ENCODE measurements at regions not wholly inside any gene's neighbourhood (a gene's known extent, or its start where the extent isn't known, plus 50 kb on each side); places are given as distances from the start of the nearest gene placed in this dataset.
"Not testable (repeated sequence)": the region's sequence is repeated elsewhere in the genome, so short reads cannot be mapped to it uniquely, and the experiment has no call there.

DNA sequence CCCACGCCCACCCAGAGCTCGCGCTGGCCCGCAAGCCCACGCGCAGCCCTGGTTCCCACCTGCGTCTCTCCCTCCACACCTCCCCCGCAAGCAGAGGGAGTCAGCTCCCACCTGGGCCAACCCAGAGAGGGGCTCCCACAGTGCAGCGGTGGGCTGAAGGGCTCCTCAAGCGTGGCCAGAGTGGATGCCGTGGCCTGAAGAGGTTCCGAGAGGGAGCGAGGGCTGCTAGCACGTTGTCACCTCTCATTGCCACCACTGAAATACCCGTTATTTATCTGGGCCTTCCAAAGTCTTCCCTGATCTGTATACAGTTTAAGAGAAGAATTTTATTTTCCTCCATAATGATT is 88.3 kb upstream of the MYLIP start:
- no peak for DNase-seq (ENCODE audit: low read depth in 3 of 3)

DNA sequence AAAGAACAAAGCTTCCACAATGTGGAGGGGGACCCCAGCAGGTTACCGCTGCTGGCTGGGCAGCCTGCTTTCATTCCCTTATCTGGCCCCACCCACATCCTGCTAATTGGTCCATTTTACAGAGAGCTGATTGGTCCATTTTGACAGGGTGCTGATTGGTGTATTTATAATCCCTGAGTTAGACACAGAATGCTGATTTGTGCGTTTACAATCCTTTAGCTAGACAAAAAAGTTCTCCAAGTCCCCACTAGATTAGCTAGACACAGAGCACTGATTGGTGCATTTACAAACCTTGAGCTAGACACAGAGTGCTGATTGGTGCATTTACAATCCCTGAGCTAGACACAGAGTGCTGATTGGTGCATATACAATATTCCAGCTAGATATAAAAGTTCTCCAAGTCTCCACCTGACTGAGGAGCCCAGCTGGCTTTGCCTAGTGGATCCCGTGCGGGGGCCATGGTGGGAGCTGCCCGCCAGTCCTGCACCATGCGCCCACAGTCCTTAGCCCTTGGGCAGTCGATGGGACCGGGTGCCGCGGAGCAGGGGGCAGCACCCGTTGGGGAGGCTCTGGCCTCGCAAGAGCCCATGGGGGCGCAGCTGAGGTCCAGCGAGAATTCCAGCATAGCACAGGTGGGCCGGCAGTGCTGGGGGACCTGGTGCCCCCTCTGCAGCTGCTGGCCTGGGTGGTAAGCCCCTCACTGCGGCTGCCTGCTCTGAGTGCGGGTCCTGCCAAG is 88.8 kb upstream of the MYLIP start:
- not testable (repeated sequence) for DNase-seq (ENCODE audit: low read depth in 3 of 3)

DNA sequence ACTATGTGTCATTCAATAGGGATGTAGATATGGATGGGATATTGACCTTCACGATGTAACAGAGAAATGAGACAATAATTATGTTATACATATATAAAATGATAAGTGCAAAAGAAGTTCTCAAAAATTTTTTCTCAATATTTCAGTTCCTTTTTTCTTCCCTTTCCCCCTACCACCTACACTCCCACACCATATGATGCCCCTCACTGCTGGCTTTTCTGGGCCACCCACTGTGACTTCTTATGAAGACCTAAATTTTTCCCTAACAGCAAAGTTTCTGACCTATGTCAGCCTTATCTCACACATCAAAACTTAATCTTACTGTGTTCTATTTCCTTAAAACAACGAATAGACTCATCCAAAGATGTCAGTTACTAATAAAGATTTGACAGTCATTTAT is 89.9 kb upstream of the MYLIP start:
- no peak for DNase-seq (ENCODE audit: low read depth in 3 of 3)

DNA sequence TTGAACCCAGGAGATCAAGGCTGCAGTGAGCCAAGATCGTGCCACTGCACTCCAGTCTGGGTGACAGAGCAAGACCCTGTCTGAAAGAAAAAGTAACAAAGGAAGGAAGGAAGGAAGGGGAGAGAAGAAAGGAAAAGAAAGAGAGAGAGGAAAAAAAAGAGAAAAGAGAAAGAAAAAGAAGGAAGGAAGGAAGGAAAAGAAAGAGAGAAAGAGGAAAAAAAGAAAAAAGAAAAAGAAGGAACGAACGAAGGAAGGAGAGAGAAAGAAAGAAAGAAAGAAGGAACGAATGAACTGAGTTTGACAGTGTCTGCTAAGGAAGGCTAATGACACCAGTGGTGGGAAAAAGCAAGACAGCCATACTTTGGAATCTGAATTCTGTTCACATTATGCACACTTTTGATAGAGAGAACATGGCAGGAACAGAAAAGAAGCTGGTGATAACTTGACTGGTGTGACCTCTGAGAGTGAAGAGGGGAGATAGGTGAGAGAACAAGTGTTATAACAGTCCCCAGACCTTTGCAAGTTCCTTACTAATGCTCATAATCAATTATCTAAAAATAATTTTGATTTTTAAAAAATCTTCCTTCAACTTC is 93.3 kb upstream of the MYLIP start:
- no peak for DNase-seq (ENCODE audit: low read depth in 3 of 3)

DNA sequence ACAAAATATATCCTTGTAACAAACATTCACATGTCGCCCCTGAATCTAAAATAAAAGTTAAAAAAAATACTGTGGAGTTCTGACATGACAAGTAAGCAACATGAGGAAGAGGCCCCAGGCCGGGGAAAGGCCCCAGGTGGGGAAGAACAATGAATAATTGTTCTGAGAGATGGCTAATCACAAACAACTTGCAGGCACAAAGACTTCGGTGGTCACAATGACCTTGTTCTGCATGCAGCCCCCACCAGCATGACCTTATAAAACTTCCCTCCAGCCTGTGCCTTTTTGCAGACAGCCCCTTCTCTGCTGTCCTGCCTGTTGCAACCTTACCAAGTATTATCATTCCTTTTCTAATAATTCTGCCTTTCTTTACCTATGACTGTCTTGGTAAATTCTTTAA is 95.7 kb upstream of the MYLIP start:
- no peak for DNase-seq (ENCODE audit: low read depth in 3 of 3)

DNA sequence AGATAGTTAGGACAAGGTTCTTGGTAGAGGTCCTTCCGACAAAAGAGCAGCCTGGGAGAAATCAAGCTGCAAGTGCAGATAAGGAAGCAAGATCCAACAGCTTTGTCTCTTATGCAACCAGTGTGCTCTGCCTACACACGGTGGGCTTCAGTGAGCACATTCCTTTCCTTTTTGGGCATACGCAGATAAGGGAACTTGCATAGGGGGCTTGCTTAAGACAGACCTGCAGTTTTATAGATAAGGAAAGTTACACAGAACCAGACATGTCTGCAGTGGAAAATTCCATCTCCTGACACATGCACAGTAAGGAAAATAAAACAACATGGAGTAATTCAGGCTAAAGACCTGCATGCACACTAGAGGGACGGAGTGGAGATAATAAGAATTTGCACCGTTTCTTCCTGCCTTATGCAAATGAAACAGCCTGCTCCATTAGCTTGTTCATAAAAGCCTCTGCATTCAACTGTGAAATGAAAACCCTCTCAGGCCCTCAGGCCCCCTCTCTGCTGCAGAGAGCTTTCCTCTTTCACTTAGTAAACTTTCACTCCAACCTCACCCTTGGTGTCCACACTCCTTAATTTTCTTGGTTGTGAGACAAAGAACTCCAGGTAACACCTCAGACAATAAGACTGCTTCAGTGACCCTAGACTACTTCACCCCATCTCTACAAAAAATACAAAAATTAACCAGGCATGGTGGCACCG is 97.5 kb upstream of the MYLIP start:
- DNase-seq (ENCODE audit: low read depth in 3 of 3), result no peak

DNA sequence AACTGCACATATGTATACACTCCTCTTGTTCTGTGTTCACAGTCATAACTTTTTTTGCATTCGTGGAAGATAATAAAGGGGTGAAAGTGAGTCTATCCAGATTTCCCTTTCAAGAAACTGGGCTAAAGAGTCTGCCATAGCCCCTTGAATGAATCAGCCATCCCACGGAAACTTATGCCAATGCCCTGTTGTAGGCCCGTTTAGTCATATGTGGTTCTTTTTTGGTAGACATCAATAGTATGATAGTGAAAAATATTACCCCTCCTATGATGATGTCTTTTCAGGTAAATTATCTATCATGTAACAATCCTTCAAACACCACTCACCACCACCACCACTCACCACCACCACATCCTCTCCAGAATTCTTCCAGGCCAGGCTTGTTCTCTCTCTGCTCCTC is 99.9 kb upstream of the MYLIP start:
- DNase-seq (ENCODE audit: low read depth in 3 of 3), result no peak

DNA sequence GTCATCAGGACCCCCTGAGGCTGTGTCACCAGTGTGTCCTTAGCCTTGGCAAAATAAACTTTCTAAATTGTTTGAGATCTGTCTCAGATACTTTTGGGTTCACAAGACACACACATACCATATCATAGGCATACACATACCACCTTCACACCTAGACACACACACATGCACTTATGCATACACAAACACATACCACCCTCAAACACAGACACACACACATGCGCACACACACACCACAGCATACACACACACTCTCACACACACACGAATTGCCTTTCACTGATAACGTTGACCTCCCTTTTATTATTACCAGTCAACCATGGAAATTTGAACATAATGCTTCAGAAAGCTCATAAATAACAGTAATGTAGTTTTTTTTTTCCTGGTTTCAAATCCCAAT is 108.6 kb upstream of the MYLIP start:
- no peak for DNase-seq (ENCODE audit: low read depth in 3 of 3)

DNA sequence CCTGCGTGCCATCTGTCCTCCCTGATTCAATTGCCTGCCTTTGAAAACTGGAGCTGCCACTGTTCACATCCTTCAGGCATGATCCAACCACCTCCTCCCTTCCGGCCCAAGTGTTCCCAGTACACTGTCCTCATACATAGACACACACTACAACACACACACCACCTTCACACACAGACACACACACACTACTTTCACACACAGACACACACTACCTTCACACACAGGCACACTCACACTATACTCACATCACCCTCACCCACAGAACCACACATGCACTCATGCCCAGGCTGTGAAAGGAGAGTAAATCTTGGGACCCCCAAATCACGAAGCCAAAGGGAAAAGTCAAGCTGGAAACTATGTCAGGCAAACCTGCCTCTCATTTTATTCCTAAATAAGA is 109.4 kb upstream of the MYLIP start:
- no peak for DNase-seq (ENCODE audit: low read depth in 3 of 3)

DNA sequence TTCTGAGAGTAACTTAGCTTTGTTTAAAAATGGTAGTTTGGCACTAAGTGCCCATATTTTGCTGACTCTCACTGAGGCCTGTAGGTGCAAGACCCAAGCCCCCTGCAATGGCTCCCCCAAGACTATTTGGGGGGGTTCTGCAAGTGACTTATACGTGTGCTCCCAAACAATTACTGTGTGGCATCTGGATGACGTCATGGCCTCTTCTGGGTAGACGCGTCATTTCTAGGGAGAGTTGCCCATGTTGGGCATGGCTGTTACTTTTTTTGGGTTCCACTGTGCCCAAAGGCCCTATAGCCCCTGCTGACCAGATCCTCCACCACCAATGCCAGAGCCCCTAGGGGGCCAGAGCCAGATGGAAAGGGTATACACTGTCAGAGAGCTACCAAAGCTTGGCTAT is 110.3 kb upstream of the MYLIP start:
- DNase-seq (ENCODE audit: low read depth in 3 of 3), result no peak

DNA sequence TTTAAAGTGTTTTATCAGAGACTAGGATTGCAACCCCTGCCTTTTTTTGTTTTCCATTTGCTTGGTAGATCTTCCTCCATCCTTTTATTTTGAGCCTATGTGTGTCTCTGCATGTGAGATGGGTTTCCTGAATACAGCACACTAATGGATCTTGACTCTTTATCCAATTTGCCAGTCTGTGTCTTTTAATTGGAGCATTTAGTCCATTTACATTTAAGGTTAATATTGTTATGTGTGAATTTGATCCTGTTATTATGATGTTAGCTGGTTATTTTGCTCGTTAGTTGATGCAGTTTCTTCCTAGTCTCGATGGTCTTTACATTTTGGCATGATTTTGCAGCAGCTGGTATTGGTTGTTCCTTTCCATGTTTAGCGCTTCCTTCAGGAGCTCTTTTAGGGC is 114.6 kb upstream of the MYLIP start:
- not testable (repeated sequence) for DNase-seq (ENCODE audit: low read depth in 3 of 3)

DNA sequence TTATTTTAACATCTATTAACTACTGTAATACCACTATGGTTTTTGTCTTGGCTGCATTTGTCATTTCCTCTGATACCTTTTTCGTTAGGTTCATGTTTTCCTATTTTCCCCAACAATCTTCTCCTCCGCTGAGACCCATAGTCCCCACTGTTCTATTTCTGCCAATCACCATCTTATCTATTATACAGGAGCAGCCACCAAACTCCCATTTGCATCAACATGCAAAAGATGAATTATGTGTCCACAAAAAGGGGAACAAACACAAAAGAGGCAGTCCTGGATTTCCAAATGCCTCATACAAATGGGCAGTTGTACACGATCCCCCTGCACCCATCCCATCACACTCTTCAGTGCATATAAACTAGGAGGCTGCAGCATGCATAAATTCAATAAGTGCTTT is 121.7 kb upstream of the MYLIP start:
- no peak for DNase-seq (ENCODE audit: low read depth in 3 of 3)

DNA sequence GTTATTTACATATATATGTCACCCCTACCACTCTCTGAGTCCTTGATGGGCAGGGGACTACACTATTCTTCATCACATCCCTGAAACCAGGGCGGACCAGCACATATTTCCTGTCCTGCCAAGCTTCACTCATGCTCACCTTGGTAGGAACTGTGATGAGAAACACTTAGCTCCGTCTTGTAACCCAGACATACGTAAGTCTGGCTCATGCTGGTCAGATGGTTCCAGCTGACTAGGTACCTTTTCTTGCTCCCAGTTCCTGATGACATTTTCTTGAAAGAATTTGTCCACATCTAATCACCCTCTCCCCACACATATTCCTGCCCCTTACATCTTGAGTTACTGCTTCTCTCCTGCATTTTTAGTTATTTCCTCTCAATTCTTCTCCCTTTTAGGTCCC is 122.2 kb upstream of the MYLIP start:
- DNase-seq (ENCODE audit: low read depth in 3 of 3), result no peak

DNA sequence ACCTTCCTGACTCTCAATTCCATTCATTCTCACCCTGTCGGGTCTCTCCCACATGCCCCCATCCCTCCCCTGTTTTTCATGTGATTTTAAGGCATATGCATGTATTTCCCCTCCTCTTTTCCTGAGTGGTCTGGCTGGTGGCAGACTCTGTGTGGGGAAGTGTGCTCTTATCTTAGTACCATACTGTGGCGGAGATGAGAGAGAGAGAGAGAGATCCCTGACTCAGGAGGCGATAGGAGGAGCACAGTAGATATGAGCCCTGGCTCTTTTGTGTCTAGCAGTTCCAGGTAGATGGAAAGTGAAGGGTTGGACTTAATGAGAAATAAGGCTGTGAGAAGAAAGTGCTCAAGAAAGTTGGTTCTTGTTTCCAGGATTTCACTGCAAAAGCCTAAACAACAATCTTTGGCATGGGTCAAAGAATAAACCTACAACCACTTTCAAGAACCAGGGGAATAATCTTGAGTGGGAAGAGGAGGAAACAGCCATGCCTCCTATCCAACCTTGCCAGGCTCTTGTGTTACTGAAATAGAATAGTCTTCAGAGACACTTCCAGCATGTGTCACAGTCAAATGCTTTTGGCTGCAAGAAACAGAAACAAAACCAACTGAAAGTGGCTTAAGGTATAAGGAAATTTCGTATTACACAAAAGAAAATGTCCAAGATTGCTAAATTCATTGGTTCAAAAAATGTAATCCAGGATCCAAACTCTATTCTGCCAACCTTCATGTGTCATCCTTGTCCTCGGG is 123.8 kb upstream of the MYLIP start:
- no peak for DNase-seq (ENCODE audit: low read depth in 3 of 3)

DNA sequence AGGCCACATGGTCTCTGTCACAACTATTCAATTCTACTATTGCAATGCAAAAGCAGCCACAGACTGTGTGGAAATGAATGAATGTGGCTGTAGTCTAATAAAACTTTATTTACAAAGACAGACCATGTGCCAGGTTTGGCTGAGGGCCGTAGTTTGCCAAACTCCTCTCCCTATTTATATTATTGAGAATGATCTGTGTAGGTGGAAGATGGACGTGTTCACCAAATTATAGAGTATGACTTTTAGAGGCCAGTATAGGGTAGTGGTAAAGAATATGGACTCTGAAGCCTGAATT is 125.7 kb upstream of the MYLIP start:
- no peak for DNase-seq (ENCODE audit: low read depth in 3 of 3)

DNA sequence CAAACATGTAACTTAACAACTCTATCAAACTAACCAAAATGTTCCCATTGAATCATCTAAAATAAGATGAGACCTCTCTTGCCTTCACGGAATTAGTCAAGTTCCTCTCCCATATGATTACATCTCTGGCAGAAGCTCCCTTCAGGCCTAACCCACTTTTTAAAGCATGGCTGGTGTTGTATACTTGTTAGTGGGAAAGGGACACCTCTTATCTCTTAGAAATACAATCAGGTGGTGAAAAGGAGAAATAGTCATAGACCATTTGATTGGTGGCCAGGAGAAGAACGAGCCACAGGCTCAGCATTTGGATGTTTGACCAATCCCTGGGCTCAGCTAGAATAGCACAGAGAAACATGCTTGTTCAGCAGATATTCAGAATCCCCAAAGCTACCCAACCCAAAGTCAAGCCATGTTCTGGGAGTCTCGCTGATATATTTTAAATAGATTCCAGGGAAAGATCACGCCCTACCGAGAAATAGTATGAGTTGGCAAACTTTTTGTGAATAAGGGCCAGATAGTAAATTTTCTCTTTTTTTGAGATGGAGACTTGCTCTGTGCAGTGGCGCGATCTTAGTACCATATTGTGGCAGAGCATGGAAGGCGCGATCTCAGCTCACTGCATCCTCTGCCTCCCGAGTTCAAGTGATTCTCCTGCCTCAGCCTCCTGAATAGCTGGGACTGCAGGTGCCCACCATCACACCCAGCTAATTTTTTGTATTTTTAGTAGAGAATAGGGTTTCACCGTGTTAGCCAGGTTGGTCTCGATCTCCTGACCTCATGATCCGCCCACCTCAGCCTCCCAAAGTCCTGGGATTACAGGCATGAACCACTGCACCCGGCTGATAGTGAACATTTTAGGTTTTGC is 126.3 kb upstream of the MYLIP start:
- DNase-seq (ENCODE audit: low read depth in 3 of 3), result no peak

DNA sequence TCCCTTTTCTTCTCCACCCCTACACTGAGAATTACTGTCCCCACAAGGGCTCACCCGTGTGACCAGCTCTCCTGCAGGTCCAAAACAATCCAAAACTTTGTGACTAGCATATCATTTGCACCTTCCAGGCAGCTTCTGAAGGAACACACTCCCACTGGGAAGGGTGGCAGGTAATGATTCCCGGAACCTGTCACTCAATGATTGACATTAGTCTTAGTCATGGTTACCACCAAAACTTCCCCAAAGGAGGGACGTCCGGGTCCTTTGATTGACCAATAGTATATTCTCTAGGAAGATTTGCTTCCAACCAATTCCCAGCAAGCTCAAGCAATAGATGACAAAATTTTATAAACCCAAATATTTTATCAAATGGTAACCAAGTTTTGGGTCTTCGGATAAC is 127.7 kb upstream of the MYLIP start:
- no peak for DNase-seq (ENCODE audit: low read depth in 3 of 3)

DNA sequence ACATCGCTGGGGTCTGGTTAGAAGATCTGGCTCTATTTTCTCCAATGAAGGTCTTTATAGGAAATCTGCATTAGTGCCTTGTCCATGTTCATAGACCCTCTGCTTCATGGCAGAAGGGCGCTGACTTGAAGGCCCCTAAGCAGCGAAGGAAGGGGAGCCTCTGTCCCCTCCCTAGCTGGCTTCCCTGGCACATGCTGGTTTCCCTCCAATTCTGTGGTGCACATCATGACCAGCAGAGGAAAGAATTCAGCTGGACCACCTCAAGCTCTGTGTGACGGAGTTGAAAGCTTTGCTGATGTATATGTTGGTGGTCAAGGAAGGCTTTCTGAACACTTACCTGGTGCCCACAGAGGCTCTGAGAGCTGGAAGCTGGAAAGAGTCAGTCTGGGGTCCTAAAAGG is 129.7 kb upstream of the MYLIP start:
- no peak for DNase-seq (ENCODE audit: low read depth in 3 of 3)

DNA sequence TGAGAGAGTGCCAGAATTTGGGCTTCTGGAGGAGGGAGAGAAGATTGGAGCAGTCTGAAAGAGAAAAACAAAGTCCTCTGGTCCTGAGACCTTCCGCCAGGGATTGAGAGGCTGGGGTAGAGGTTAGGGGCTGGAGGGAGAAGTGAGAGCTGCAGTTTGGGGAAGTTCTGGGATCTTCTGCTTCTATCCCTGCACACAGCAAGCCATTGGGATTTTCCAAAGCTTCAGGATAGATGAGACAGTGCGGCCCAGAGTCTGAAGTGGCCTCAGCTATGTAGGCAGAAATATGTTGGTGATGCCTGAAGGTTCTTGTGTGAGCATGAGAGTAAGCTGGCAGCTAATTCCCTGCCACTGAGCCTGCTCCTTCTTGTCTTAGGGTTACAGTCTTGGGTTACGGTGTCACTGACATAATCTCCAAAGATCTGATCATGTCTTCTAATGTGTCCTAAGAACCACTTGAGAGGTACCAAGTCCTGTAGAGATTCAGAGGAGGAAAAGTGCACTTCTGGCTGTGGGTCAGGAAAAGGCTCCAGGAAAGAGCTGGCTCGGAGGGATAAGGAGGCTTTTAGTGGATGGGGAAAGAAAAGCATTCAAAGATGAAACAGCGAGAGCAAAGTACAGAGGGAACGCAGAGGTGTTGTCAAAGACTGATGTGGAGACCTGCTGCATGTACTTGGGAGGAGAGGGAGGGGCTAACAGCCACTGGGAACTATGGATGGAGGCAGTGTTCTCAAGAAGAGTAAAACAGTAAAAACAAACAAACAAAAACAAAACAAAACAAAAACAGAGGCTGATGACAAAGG is 131.1 kb upstream of the MYLIP start:
- no peak for DNase-seq (ENCODE audit: low read depth in 3 of 3)

DNA sequence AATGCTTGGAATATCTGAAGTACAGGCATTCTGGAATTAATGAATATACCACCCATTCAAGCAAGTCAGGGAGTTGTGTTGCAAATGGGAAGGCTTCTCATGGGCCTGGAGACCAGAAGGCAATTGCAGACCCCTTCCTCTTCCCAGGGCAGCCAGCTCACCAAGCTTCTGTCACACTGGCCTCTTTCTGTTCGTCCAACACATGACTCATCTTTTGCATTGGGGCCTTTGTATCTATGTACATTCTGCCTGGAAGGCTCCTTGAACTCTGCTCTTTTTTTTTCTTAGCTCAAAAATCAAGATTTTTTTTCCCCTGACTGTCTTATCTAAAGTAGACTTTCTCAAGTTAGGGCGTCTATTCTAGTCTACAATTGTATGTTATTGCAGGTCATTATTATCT is 132.9 kb upstream of the MYLIP start:
- no peak for DNase-seq (ENCODE audit: low read depth in 3 of 3)

DNA sequence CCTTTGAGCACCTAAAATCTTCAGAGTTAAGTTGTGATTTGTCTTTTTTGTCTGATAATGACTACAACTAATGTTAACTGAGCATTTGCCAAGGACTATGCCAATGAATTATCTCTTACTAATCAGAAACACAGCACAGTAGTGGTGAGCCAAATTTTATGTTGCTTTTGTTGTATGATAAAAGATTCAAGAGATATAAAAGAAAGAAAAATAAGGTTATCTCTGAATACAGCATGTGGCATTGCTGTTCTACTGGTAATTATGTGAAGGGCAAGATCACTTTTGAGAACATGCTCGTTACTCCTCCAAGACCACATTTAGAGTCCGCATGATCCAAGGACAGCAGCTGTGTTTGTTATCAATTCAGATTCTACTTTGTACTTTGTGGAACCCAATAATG is 133.4 kb upstream of the MYLIP start:
- no peak for DNase-seq (ENCODE audit: low read depth in 3 of 3)
